Astrocyte (in vitro differentiated cells and primary cell): ENCODE measurements at regions not wholly inside any gene's neighbourhood (a gene's known extent, or its start where the extent isn't known, plus 50 kb on each side); places are given as distances from the start of the nearest gene placed in this dataset.

ENCODE experiments used
- DNase-seq: peaks from one replicate; pipeline ENCODE4 v3.0.0-alpha.2; 2010; ENCODE audit warnings: low read depth
- FAIRE-seq: peaks from 2 replicates; lab custom pipeline; 2011; peaks lifted over from hg19 to GRCh38; lab: Jason Lieb, UNC
- H2AFZ ChIP-seq: 2 replicates; pipeline ENCODE4 v1.6.0; 2012; ENCODE audit warnings: low read depth, low read length, inconsistent platforms
- H3K27ac ChIP-seq: 2 replicates; pipeline ENCODE4 v1.5.1; 2011; ENCODE audit warnings: low read depth, low read length, inconsistent platforms
- H3K27me3 ChIP-seq: 2 replicates; pipeline ENCODE4 v1.6.0; 2011; ENCODE audit warnings: low read length, inconsistent platforms; ENCODE audit not compliant: insufficient read depth
- H3K36me3 ChIP-seq: 2 replicates; pipeline ENCODE4 v1.5.1; 2011; ENCODE audit warnings: low read length, inconsistent platforms; ENCODE audit not compliant: insufficient read depth
- H3K4me1 ChIP-seq: 2 replicates; pipeline ENCODE4 v1.5.1; 2011; ENCODE audit warnings: low read length, inconsistent platforms; ENCODE audit not compliant: insufficient read depth
- H3K4me2 ChIP-seq: 2 replicates; pipeline ENCODE4 v1.6.0; 2012; ENCODE audit warnings: low read length, inconsistent platforms
- H3K4me3 ChIP-seq: 2 replicates; pipeline ENCODE4 v1.5.1; 2011; ENCODE audit warnings: low read depth, mild to moderate bottlenecking, low read length, inconsistent platforms; ENCODE audit not compliant: insufficient read depth
- H3K79me2 ChIP-seq: 2 replicates; pipeline ENCODE4 v1.6.0; 2012; ENCODE audit warnings: mild to moderate bottlenecking, low read length, inconsistent platforms; ENCODE audit not compliant: insufficient read depth
- H3K9ac ChIP-seq: 2 replicates; pipeline ENCODE4 v1.6.0; 2012; ENCODE audit warnings: mild to moderate bottlenecking, low read length, inconsistent platforms
- H3K9me3 ChIP-seq: 2 replicates; pipeline ENCODE4 v1.5.1; 2012; ENCODE audit warnings: low read depth, mild to moderate bottlenecking, low read length, inconsistent platforms; ENCODE audit not compliant: insufficient read depth
- H4K20me1 ChIP-seq: 2 replicates; pipeline ENCODE4 v1.6.0; 2012; ENCODE audit warnings: low read length, inconsistent platforms; ENCODE audit not compliant: insufficient read depth
- H3K27ac Mint-ChIP-seq: one replicate; pipeline ENCODE4 v1.8.0; 2021; ENCODE audit warnings: mild to moderate bottlenecking, mixed read lengths; ENCODE audit not compliant: unreplicated experiment
- H3K27me3 Mint-ChIP-seq: one replicate; pipeline ENCODE4 v1.8.0; 2021; ENCODE audit warnings: low read depth, mixed read lengths; ENCODE audit not compliant: unreplicated experiment
- H3K36me3 Mint-ChIP-seq: one replicate; pipeline ENCODE4 v1.8.0; 2021; ENCODE audit warnings: low read depth, mixed read lengths; ENCODE audit not compliant: unreplicated experiment
- H3K4me1 Mint-ChIP-seq: one replicate; pipeline ENCODE4 v1.8.0; 2021; ENCODE audit warnings: low read depth, mixed read lengths; ENCODE audit not compliant: unreplicated experiment
- H3K4me3 Mint-ChIP-seq: one replicate; pipeline ENCODE4 v1.8.0; 2021; ENCODE audit warnings: mild to moderate bottlenecking, moderate library complexity, mixed read lengths; ENCODE audit not compliant: unreplicated experiment
- H3K9me3 Mint-ChIP-seq: one replicate; pipeline ENCODE4 v1.8.0; 2021; ENCODE audit warnings: mild to moderate bottlenecking, mixed read lengths; ENCODE audit not compliant: unreplicated experiment
- EZH2 ChIP-seq: IDR thresholded peaks from 2 replicates; pipeline ENCODE4 v1.6.1; 2012; ENCODE audit warnings: mild to moderate bottlenecking, low read length, inconsistent platforms; ENCODE audit not compliant: insufficient read depth
- TF ChIP-seq, protein P1 (sequence below): IDR thresholded peaks from 2 replicates; pipeline ENCODE4 v1.5.1; 2011; ENCODE audit warnings: low read depth, mild to moderate bottlenecking, inconsistent platforms, low read length, moderate library complexity; ENCODE audit not compliant: insufficient read depth

DNA sequence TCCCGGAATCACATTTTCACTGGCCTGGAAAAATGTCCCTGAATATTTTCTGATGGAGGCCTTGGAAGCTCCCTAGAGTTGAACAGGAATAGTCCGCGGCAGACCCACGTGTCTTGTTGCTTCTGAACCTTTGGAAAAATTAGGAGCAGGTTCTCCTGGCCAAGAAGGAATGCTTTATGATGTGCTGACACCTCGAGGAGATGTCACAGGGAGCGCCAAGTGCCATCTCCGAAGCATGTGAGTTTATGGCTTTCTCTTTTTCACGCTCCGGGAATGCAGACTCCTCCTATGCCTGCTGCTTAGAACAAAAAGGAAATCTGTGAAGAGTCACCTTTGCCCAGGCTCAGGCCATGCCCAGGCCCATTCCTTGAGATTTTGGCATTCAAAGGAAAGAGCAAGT lies 84.6 kb downstream of the BOD1 start:
- Mint-ChIP-seq H3K27me3 (peaks cover 5% of the 10 kb centered on the region), H3K27ac (no peak overlapping the region), H3K4me1 (peaks cover 11% of the 10 kb centered on the region), H3K36me3 (peaks cover 2% of the 10 kb centered on the region), H3K4me3 (no peak overlapping the region), H3K9me3 (peaks cover 5% of the 10 kb centered on the region)
- H3K4me3 ChIP-seq: no peak overlapping the region
- H3K4me2 ChIP-seq: no peak overlapping the region
- H4K20me1 ChIP-seq: no peaks in the 10 kb centered on the region
- peaks cover 7% of the 10 kb centered on the region for H3K4me1 ChIP-seq
- H3K36me3 ChIP-seq: no peaks in the 10 kb centered on the region
- TF ChIP-seq EZH2: no peak
- TF ChIP-seq, protein P1, sequence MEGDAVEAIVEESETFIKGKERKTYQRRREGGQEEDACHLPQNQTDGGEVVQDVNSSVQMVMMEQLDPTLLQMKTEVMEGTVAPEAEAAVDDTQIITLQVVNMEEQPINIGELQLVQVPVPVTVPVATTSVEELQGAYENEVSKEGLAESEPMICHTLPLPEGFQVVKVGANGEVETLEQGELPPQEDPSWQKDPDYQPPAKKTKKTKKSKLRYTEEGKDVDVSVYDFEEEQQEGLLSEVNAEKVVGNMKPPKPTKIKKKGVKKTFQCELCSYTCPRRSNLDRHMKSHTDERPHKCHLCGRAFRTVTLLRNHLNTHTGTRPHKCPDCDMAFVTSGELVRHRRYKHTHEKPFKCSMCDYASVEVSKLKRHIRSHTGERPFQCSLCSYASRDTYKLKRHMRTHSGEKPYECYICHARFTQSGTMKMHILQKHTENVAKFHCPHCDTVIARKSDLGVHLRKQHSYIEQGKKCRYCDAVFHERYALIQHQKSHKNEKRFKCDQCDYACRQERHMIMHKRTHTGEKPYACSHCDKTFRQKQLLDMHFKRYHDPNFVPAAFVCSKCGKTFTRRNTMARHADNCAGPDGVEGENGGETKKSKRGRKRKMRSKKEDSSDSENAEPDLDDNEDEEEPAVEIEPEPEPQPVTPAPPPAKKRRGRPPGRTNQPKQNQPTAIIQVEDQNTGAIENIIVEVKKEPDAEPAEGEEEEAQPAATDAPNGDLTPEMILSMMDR: no peak
- H2AFZ ChIP-seq: no peak overlapping the region
- no peaks in the 10 kb centered on the region for H3K27me3 ChIP-seq
- no peak overlapping the region for H3K27ac ChIP-seq
- no peaks in the 10 kb centered on the region for H3K9me3 ChIP-seq
- DNase-seq (no peak), FAIRE-seq (no peak)
- H3K79me2 ChIP-seq: no peaks in the 10 kb centered on the region
- no peak overlapping the region for H3K9ac ChIP-seq

DNA sequence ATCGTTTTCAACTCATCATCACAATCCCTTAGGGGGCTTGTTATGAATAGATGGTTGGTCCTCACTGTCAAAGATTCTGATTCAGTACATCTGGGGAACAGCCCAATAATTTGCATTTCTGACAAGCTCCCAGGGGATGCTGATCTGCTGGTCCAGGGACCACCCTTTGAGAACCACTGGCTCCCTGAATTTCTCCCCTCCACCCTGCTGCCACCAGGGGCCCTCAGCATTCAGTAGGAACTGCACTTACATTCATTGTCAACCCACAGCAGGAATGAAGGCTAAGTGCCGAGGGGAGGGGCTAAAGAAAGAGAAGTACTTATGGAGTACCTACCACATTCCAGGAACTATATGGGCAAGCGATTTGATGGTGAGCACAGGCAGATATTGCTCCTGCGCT lies 85.9 kb downstream of the BOD1 start:
- Histone ChIP-seq H3K36me3 (no peaks in the 10 kb centered on the region), H4K20me1 (no peaks in the 10 kb centered on the region), H3K4me3 (no peak overlapping the region), H3K27ac (no peak overlapping the region), H3K4me2 (no peak overlapping the region), H2AFZ (no peak overlapping the region), H3K4me1 (no peaks in the 10 kb centered on the region), H3K27me3 (no peaks in the 10 kb centered on the region), H3K9me3 (no peaks in the 10 kb centered on the region), H3K79me2 (no peaks in the 10 kb centered on the region), H3K9ac (no peak overlapping the region)
- H3K4me1 Mint-ChIP-seq: peaks cover 3% of the 10 kb centered on the region
- H3K36me3 Mint-ChIP-seq: peaks cover 2% of the 10 kb centered on the region
- no peak overlapping the region for H3K4me3 Mint-ChIP-seq
- H3K9me3 Mint-ChIP-seq: peaks cover 2% of the 10 kb centered on the region
- no peak for FAIRE-seq
- TF ChIP-seq EZH2: no peak
- TF ChIP-seq, protein P1: no peak
- no peak for DNase-seq
- H3K27me3 Mint-ChIP-seq: peaks cover 5% of the 10 kb centered on the region
- no peak overlapping the region for H3K27ac Mint-ChIP-seq

DNA sequence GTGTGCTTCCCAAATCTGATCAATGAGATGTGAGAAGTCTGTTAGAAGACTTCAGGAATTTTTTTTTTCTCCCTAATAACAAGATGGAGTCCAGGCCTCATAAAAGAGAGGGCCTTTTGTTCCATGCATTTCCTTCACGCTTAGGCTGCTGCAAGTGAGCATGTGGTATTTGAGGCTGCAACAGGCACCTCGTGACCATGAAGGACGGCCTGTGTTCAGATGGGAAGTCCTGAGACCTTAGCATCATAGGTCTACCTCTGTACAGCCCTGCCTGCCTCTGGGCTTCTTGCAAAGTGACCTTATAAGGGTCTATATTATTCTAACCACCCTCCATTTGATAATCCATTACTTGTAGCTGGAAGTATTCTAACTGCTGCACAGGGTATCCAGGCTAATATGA lies 86.6 kb downstream of the BOD1 start:
- Histone ChIP-seq H3K36me3 (no peaks in the 10 kb centered on the region), H3K4me3 (no peak overlapping the region), H3K79me2 (no peaks in the 10 kb centered on the region), H3K27me3 (no peaks in the 10 kb centered on the region), H2AFZ (no peak overlapping the region), H3K4me2 (no peak overlapping the region), H3K27ac (no peak overlapping the region), H3K9me3 (no peaks in the 10 kb centered on the region), H4K20me1 (no peaks in the 10 kb centered on the region), H3K9ac (no peak overlapping the region), H3K4me1 (no peaks in the 10 kb centered on the region)
- TF ChIP-seq EZH2: no peak
- TF ChIP-seq, protein P1: no peak
- Mint-ChIP-seq H3K4me1 (peaks cover under 1% of the 10 kb centered on the region), H3K9me3 (no peaks in the 10 kb centered on the region), H3K4me3 (no peak overlapping the region), H3K27ac (no peak overlapping the region), H3K27me3 (peaks cover 5% of the 10 kb centered on the region), H3K36me3 (peaks cover 2% of the 10 kb centered on the region)
- no peak for DNase-seq
- no peak for FAIRE-seq
